Endodermal cell (in vitro differentiated cells): ENCODE measurements at regions not wholly inside any gene's neighbourhood (a gene's known extent, or its start where the extent isn't known, plus 50 kb on each side); places are given as distances from the start of the nearest gene placed in this dataset.

Experiments
- DNase-seq: peaks from one replicate; pipeline ENCODE4 v3.0.0-alpha.2; 2017
- H3K27ac ChIP-seq: 2 replicates; pipeline ENCODE4 v1.5.1; 2013; ENCODE audit warnings: mild to moderate bottlenecking, low read depth, low read length, moderate library complexity
- H3K27me3 ChIP-seq: 2 replicates; pipeline ENCODE4 v1.6.1; 2013; ENCODE audit warnings: mild to moderate bottlenecking, low read length, moderate library complexity; ENCODE audit not compliant: insufficient read depth, control insufficient read depth, poor library complexity, severe bottlenecking
- H3K36me3 ChIP-seq: 2 replicates; pipeline ENCODE4 v1.7.0; 2013; ENCODE audit warnings: mild to moderate bottlenecking, low read length, moderate library complexity; ENCODE audit not compliant: control insufficient read depth, insufficient read depth
- H3K4me1 ChIP-seq: one replicate; pipeline ENCODE4 v1.7.0; 2013; ENCODE audit warnings: low read length; ENCODE audit not compliant: control insufficient read depth, insufficient read depth
- H3K4me3 ChIP-seq: 2 replicates; pipeline ENCODE4 v1.5.1; 2013; ENCODE audit warnings: mild to moderate bottlenecking, low read length, moderate library complexity
- H3K9ac ChIP-seq: 2 replicates; pipeline ENCODE4 v1.6.1; 2013; ENCODE audit warnings: mild to moderate bottlenecking, low read length, moderate library complexity; ENCODE audit not compliant: poor library complexity, severe bottlenecking; ENCODE audit errors: extremely low read depth
- H3K9me3 ChIP-seq: 2 replicates; pipeline ENCODE4 v1.6.1; 2013; ENCODE audit warnings: mild to moderate bottlenecking, low read length, moderate library complexity; ENCODE audit not compliant: control insufficient read depth
- H3K27ac Mint-ChIP-seq: 2 replicates; pipeline ENCODE4 v1.8.0; 2020; ENCODE audit warnings: mixed read lengths
- H3K27me3 Mint-ChIP-seq: 2 replicates; pipeline ENCODE4 v1.8.0; 2021; ENCODE audit warnings: mild to moderate bottlenecking, mixed read lengths; ENCODE audit not compliant: insufficient read depth
- H3K36me3 Mint-ChIP-seq: 2 replicates; pipeline ENCODE4 v1.8.0; 2020; ENCODE audit warnings: low read depth, mixed read lengths
- H3K4me1 Mint-ChIP-seq: 2 replicates; pipeline ENCODE4 v1.8.0; 2020; ENCODE audit warnings: mixed read lengths
- H3K4me3 Mint-ChIP-seq: 2 replicates; pipeline ENCODE4 v1.8.0; 2020; ENCODE audit warnings: mild to moderate bottlenecking, moderate library complexity, mixed read lengths
- H3K9me3 Mint-ChIP-seq: 2 replicates; pipeline ENCODE4 v1.8.0; 2020; ENCODE audit warnings: mild to moderate bottlenecking, mixed read lengths
- CTCF ChIP-seq: fragments of 200-600 bp; sonication (generic); conservative IDR thresholded peaks from 2 replicates; pipeline ENCODE4 v1.5.0; 2021; ENCODE audit warnings: antibody characterized with exemption, mild to moderate bottlenecking
- WGBS, 2 experiments: methylation state at CpG; one replicate each; pipeline versions ENCODE4 v1.1.5 to v1.1.7; 2013; ENCODE audit warnings: missing lambda C conversion rate in 2 of 2, mixed read lengths in 1 of 2; ENCODE audit not compliant: insufficient coverage in 1 of 2, insufficient read length in 1 of 2; 5-methylcytosine and 5-hydroxymethylcytosine counted together

GRCh38 chr7:110358028-110358427, 732.9 kb upstream of the LRRN3 start:
- Mint-ChIP-seq H3K9me3 (peaks cover 7% of the 10 kb centered on the region), H3K4me3 (no peak overlapping the region), H3K27me3 (no peaks in the 10 kb centered on the region), H3K36me3 (no peaks in the 10 kb centered on the region), H3K27ac (no peak overlapping the region), H3K4me1 (no peaks in the 10 kb centered on the region)
- H3K36me3 ChIP-seq: no peaks in the 10 kb centered on the region
- no peaks in the 10 kb centered on the region for H3K27me3 ChIP-seq
- DNase-seq: no peak
- TF ChIP-seq CTCF: no peak
- no peak overlapping the region for H3K27ac ChIP-seq
- WGBS, 2 experiments: no CpG with 5 or more reads among the region's 1 CpG
- H3K9ac ChIP-seq: no peak overlapping the region
- H3K9me3 ChIP-seq: no peaks in the 10 kb centered on the region
- H3K4me3 ChIP-seq: no peak overlapping the region
- no peaks in the 10 kb centered on the region for H3K4me1 ChIP-seq

- H3K9me3 ChIP-seq: no peaks in the 10 kb centered on the region
- no peaks in the 10 kb centered on the region for H3K27me3 ChIP-seq
- TF ChIP-seq CTCF: no peak
- no peak overlapping the region for H3K27ac ChIP-seq
- Mint-ChIP-seq H3K27me3 (no peaks in the 10 kb centered on the region), H3K4me3 (no peak overlapping the region), H3K36me3 (no peaks in the 10 kb centered on the region), H3K4me1 (peaks cover 24% of the 10 kb centered on the region), H3K9me3 (peaks cover 12% of the 10 kb centered on the region), H3K27ac (no peak overlapping the region)
- DNase-seq: no peak
- no peak overlapping the region for H3K4me3 ChIP-seq
- H3K9ac ChIP-seq: no peak overlapping the region
- H3K4me1 ChIP-seq: peaks cover 24% of the 10 kb centered on the region
- no peaks in the 10 kb centered on the region for H3K36me3 ChIP-seq
- 94% methylated on average over 2 of the region's 3 CpGs; no CpG with 5 or more reads in 1 of the 2 experiments for WGBS, 2 experiments
Observed at GRCh38 chr7:110371709-110372108, 719.2 kb upstream of the LRRN3 start.

GRCh38 chr7:110372685-110373084, 718.2 kb upstream of the LRRN3 start:
- H3K27ac Mint-ChIP-seq: no peak overlapping the region
- peaks cover 24% of the 10 kb centered on the region for H3K4me1 Mint-ChIP-seq
- no peak overlapping the region for H3K4me3 Mint-ChIP-seq
- peaks cover 7% of the 10 kb centered on the region for H3K9me3 Mint-ChIP-seq
- Histone ChIP-seq H3K27me3 (no peaks in the 10 kb centered on the region), H3K27ac (no peak overlapping the region), H3K36me3 (no peaks in the 10 kb centered on the region), H3K9me3 (no peaks in the 10 kb centered on the region), H3K9ac (no peak overlapping the region), H3K4me1 (peaks cover 24% of the 10 kb centered on the region), H3K4me3 (no peak overlapping the region)
- no peak for DNase-seq
- no peak for TF ChIP-seq CTCF
- 81 to 100% methylated on average over 1 to 2 of the region's 2 CpGs for WGBS, 2 experiments
- no peaks in the 10 kb centered on the region for H3K36me3 Mint-ChIP-seq
- H3K27me3 Mint-ChIP-seq: no peaks in the 10 kb centered on the region
